H1 (cell line): ENCODE measurements at regions not wholly inside any gene's neighbourhood (a gene's known extent, or its start where the extent isn't known, plus 50 kb on each side); places are given as distances from the start of the nearest gene placed in this dataset.

ENCODE experiments used
- CTCF ChIA-PET: fragments of 300-600 bp; sonication (Branson Sonifier 250); formaldehyde crosslinking; loops from one replicate; lab custom pipeline; 2021; ENCODE audit not compliant: partially characterized antibody; lab: Charles Lee
- POLR2A ChIA-PET: fragments of 300-600 bp; sonication (Branson Sonifier 250); formaldehyde crosslinking; loops from one replicate; lab custom pipeline; 2021; ENCODE audit warnings: inconsistent platforms; ENCODE audit not compliant: partially characterized antibody; lab: Charles Lee
- DNase-seq, 2 experiments: peaks; one replicate each; pipeline versions ENCODE4 v3.0.0 to v3.0.0-alpha.2; 2010 to 2022; ENCODE audit warnings: low spot score in 2 of 2, low read depth in 1 of 2, mixed read lengths in 1 of 2
- FAIRE-seq: peaks from 2 replicates; lab custom pipeline; 2011; peaks lifted over from hg19 to GRCh38; lab: Jason Lieb, UNC
- H2AFZ ChIP-seq: 2 replicates; pipeline ENCODE4 v1.8.1; 2012; ENCODE audit warnings: low read length, inconsistent platforms
- H2AK5ac ChIP-seq: 2 replicates; pipeline ENCODE4 v1.6.1; 2013; ENCODE audit warnings: low read depth, low read length
- H2BK120ac ChIP-seq: replicated peaks from 2 replicates; pipeline ENCODE3; 2013; ENCODE audit warnings: low read depth, low read length, inconsistent platforms
- H2BK12ac ChIP-seq: 2 replicates; pipeline ENCODE4 v1.6.1; 2013; ENCODE audit warnings: low read depth, low read length
- H2BK15ac ChIP-seq: 2 replicates; pipeline ENCODE4 v1.6.1; 2013; ENCODE audit warnings: low read length
- H2BK20ac ChIP-seq: 2 replicates; pipeline ENCODE4 v1.6.1; 2013; ENCODE audit warnings: low read length
- H2BK5ac ChIP-seq: 2 replicates; pipeline ENCODE4 v1.6.1; 2013; ENCODE audit warnings: low read depth, low read length
- H3K14ac ChIP-seq: 2 replicates; pipeline ENCODE4 v1.6.1; 2013; ENCODE audit warnings: inconsistent platforms; ENCODE audit not compliant: insufficient read length
- H3K18ac ChIP-seq: 2 replicates; pipeline ENCODE4 v1.6.1; 2013; ENCODE audit warnings: low read length; ENCODE audit errors: extremely low read depth
- H3K23ac ChIP-seq: 2 replicates; pipeline ENCODE4 v1.6.1; 2013; ENCODE audit warnings: inconsistent platforms; ENCODE audit not compliant: insufficient read length
- H3K23me2 ChIP-seq: 2 replicates; pipeline ENCODE4 v1.6.1; 2013; ENCODE audit warnings: low read depth, low read length
- H3K27ac ChIP-seq: 2 replicates; pipeline ENCODE4 v1.6.1; 2011; ENCODE audit warnings: low read depth, low read length, inconsistent platforms
- H3K27me3 ChIP-seq, 4 experiments: replicated peaks in 1 of 4; 1 replicate in 1 of 4; 2 replicates in 3 of 4; pipeline versions ENCODE4 v1.6.1 to v1.8.1; 2011 to 2013; ENCODE audit warnings: low read length in 3 of 4, mild to moderate bottlenecking in 3 of 4, inconsistent platforms in 2 of 4, mixed read lengths in 2 of 4, moderate library complexity in 1 of 4; ENCODE audit not compliant: control insufficient read depth in 3 of 4, insufficient read depth in 3 of 4; ENCODE audit errors: extremely low read depth in 1 of 4
- H3K36me3 ChIP-seq, 4 experiments: 2 replicates each; pipeline versions ENCODE4 v1.6.1 to v1.8.1; 2011 to 2013; ENCODE audit warnings: mild to moderate bottlenecking in 4 of 4, low read length in 3 of 4, moderate library complexity in 2 of 4, control low read depth in 1 of 4, inconsistent platforms in 1 of 4; ENCODE audit not compliant: insufficient read depth in 4 of 4, control insufficient read depth in 2 of 4
- H3K4ac ChIP-seq: replicated peaks from 2 replicates; pipeline ENCODE3; 2013; ENCODE audit warnings: low read length, low read depth, mixed read lengths, inconsistent platforms; ENCODE audit not compliant: insufficient read length
- H3K4me1 ChIP-seq, 4 experiments: replicated peaks in 1 of 4; 1 replicate in 1 of 4; 2 replicates in 3 of 4; pipeline versions ENCODE4 v1.6.1 to v1.8.1; 2011 to 2013; ENCODE audit warnings: low read length in 3 of 4, inconsistent platforms in 2 of 4, mixed read lengths in 1 of 4; ENCODE audit not compliant: insufficient read depth in 4 of 4, control insufficient read depth in 3 of 4
- H3K4me2 ChIP-seq, 2 experiments: 2 replicates each; pipeline versions ENCODE4 v1.6.1 to v1.8.1; 2011 to 2013; ENCODE audit warnings: low read depth in 2 of 2, low read length in 2 of 2, control low read depth in 1 of 2, inconsistent platforms in 1 of 2, mild to moderate bottlenecking in 1 of 2; ENCODE audit not compliant: insufficient read depth in 1 of 2
- H3K4me3 ChIP-seq, 4 experiments: fragments of 200-600, 300-600 bp in 1 of 4; sonication (generic), shearing (Covaris generic), sonication (Bioruptor Twin) in 1 of 4; 2 replicates each; pipeline versions ENCODE4 v1.5.1 to v1.8.1; 2011 to 2016; ENCODE audit warnings: low read length in 4 of 4, low read depth in 3 of 4, control low read depth in 2 of 4, inconsistent platforms in 2 of 4, mild to moderate bottlenecking in 2 of 4, mixed read lengths in 1 of 4, moderate library complexity in 1 of 4; ENCODE audit not compliant: insufficient read depth in 2 of 4; ENCODE audit errors: extremely low read depth in 1 of 4
- H3K56ac ChIP-seq: replicated peaks from 2 replicates; pipeline ENCODE3; 2013; ENCODE audit warnings: low read depth, mild to moderate bottlenecking, mixed read lengths, low read length, inconsistent platforms; ENCODE audit not compliant: insufficient read length
- H3K79me1 ChIP-seq: 2 replicates; pipeline ENCODE4 v1.6.1; 2013; ENCODE audit warnings: low read depth, low read length, control low read depth
- H3K79me2 ChIP-seq, 2 experiments: 2 replicates each; pipeline versions ENCODE4 v1.6.1 to v1.8.1; 2012 to 2013; ENCODE audit warnings: low read length in 2 of 2, mild to moderate bottlenecking in 2 of 2, inconsistent platforms in 1 of 2; ENCODE audit not compliant: insufficient read depth in 2 of 2, control insufficient read depth in 1 of 2
- H3K9ac ChIP-seq, 4 experiments: replicated peaks in 1 of 4; 1 replicate in 1 of 4; 2 replicates in 3 of 4; pipeline versions ENCODE4 v1.6.1 to v1.8.1; 2011 to 2013; ENCODE audit warnings: low read depth in 3 of 4, low read length in 3 of 4, control low read depth in 2 of 4, mild to moderate bottlenecking in 2 of 4, moderate library complexity in 2 of 4, inconsistent platforms in 1 of 4; ENCODE audit errors: extremely low read depth in 1 of 4
- H3K9me3 ChIP-seq, 2 experiments: 2 replicates each; pipeline versions ENCODE4 v1.6.1 to v1.8.1; 2012 to 2013; ENCODE audit warnings: mild to moderate bottlenecking in 2 of 2, moderate library complexity in 2 of 2, control low read depth in 1 of 2, inconsistent platforms in 1 of 2, low read depth in 1 of 2, low read length in 1 of 2, mixed read lengths in 1 of 2; ENCODE audit not compliant: insufficient read depth in 2 of 2
- H4K20me1 ChIP-seq, 2 experiments: replicated peaks in 1 of 2; 2 replicates each; pipeline versions ENCODE3 to v1.8.1; 2011 to 2013; ENCODE audit warnings: inconsistent platforms in 2 of 2, low read length in 2 of 2, mild to moderate bottlenecking in 1 of 2; ENCODE audit not compliant: insufficient read depth in 2 of 2, control insufficient read depth in 1 of 2
- H4K5ac ChIP-seq: 2 replicates; pipeline ENCODE4 v1.6.1; 2013; ENCODE audit warnings: low read length, low read depth, mixed read lengths, inconsistent platforms; ENCODE audit not compliant: insufficient read length
- H4K8ac ChIP-seq: 2 replicates; pipeline ENCODE4 v1.8.0; 2013; ENCODE audit warnings: mild to moderate bottlenecking, moderate library complexity, low read length, inconsistent platforms; ENCODE audit not compliant: insufficient read depth; ENCODE audit errors: extremely low read depth
- H4K91ac ChIP-seq: replicated peaks from 2 replicates; pipeline ENCODE3; 2013; ENCODE audit warnings: low read length, mixed read lengths, inconsistent platforms; ENCODE audit not compliant: insufficient read length
- EGR1 ChIP-seq: IDR thresholded peaks from 2 replicates; pipeline ENCODE4 v1.6.1; 2011; ENCODE audit warnings: low read depth, low read length, borderline replicate concordance
- KDM1A ChIP-seq: fragments of 200-600, 300-600 bp; sonication (generic); IDR thresholded peaks from 2 replicates; pipeline ENCODE4 v1.7.1; 2016; ENCODE audit warnings: mild to moderate bottlenecking, low read length, borderline replicate concordance
- SUZ12 ChIP-seq: fragments of 200-600 bp; sonication (generic); IDR thresholded peaks from 2 replicates; pipeline ENCODE4 v1.6.1; 2012; ENCODE audit warnings: mild to moderate bottlenecking, inconsistent platforms, low read length, moderate library complexity, mixed read lengths
- WGBS, 2 experiments: shearing (Covaris generic) in 1 of 2; methylation state at CpG; one replicate each; pipeline versions ENCODE4 v1.1.6 to v1.1.7; 2013 to 2015; ENCODE audit warnings: low lambda C conversion rate in 2 of 2, mixed read lengths in 2 of 2, inconsistent platforms in 1 of 2, low coverage in 1 of 2, missing lambda C conversion rate in 1 of 2; ENCODE audit not compliant: insufficient replicate concordance in 2 of 2, insufficient coverage in 1 of 2, insufficient read length in 1 of 2; ENCODE audit errors: extremely low coverage in 1 of 2, missing lambda C conversion rate in 1 of 2; 5-methylcytosine and 5-hydroxymethylcytosine counted together

DNA sequence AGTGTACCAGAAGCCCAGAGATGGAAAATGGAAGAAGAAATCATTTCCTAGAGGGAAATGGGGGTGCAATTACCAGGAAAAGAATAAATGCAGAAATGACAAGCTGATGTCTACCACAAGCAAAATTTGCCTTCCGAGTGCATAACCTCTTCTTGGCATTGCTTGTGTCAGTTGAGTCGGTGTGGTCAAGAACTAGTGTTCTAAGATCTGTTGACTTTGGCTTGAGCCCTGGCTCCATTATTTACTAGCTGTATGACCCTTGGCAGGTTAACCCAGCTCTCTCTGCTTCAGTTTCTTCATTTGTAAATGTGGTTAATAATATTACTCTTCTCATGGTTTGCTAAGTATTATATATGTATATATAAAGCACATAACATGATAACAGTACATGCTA is 273.0 kb upstream of the IRX5 start:
- no peaks in the 10 kb centered on the region for H3K79me2 ChIP-seq
- TF ChIP-seq EGR1 (no peak), KDM1A (no peak), SUZ12 (no peak)
- H3K9ac ChIP-seq = no peak overlapping the region
- H4K5ac ChIP-seq = no peak overlapping the region
- POLR2A ChIA-PET = no interaction called here
- no peak overlapping the region for H3K4me3 ChIP-seq
- no peak overlapping the region for H3K27ac ChIP-seq
- CTCF ChIA-PET = interaction anchor here (1.0 kb wide), 1 partner anchor 282 kb away, joined by 3 read pairs; no protein-coding TSS in a partner anchor
- H3K23ac ChIP-seq = no peak overlapping the region
- no peak overlapping the region for H3K56ac ChIP-seq
- no peak overlapping the region for H3K4me2 ChIP-seq
- no peak overlapping the region for H2BK20ac ChIP-seq
- peaks cover 16 to 39% (median 32%) of the 10 kb centered on the region in 4 experiments for H3K27me3 ChIP-seq
- H3K9me3 ChIP-seq = no peaks in the 10 kb centered on the region
- no peak overlapping the region for H2BK120ac ChIP-seq
- H2BK5ac ChIP-seq = no peak overlapping the region
- DNase-seq (no peak), FAIRE-seq (no peak)
- H3K14ac ChIP-seq = no peak overlapping the region
- no peak overlapping the region for H2AFZ ChIP-seq
- H2BK15ac ChIP-seq = no peak overlapping the region
- no peaks in the 10 kb centered on the region for H3K79me1 ChIP-seq
- H3K36me3 ChIP-seq = no peaks in the 10 kb centered on the region
- no peak overlapping the region for H3K18ac ChIP-seq
- H4K20me1 ChIP-seq = no peaks in the 10 kb centered on the region
- no peaks in the 10 kb centered on the region; the same call in 1 of the 2 replicates for H3K23me2 ChIP-seq
- no peak overlapping the region for H4K8ac ChIP-seq
- WGBS, 2 experiments = 94% methylated on average over 2 of the region's 2 CpGs; no CpG with 5 or more reads in 1 of the 2 experiments
- no peak overlapping the region for H4K91ac ChIP-seq
- peaks cover 7 to 17% (median 10%) of the 10 kb centered on the region in 4 experiments for H3K4me1 ChIP-seq
- H3K4ac ChIP-seq = no peak overlapping the region
- no peak overlapping the region for H2BK12ac ChIP-seq
- H2AK5ac ChIP-seq = no peak overlapping the region
